Activated CD4-positive, alpha-beta T cell treated with anti-CD3 and anti-CD28 coated beads for 36 hours (primary cell): ENCODE measurements at regions not wholly inside any gene's neighbourhood (a gene's known extent, or its start where the extent isn't known, plus 50 kb on each side); places are given as distances from the start of the nearest gene placed in this dataset.

Experiments
- ATAC-seq: fragments of 200-7000 bp; cut with Tn5 transposase; one replicate; pipeline ENCODE4 v1.10.0; 2021; ENCODE audit warnings: mild to moderate bottlenecking, moderate library complexity
- CTCF ChIA-PET: fragments of 350-600 bp; sonication (Branson Sonifier 250); formaldehyde crosslinking; loops from one replicate; lab custom pipeline; 2021; ENCODE audit warnings: antibody characterized with exemption; lab: Charles Lee
- POLR2A ChIA-PET: fragments of 350-600 bp; sonication (Branson Sonifier 250); formaldehyde crosslinking; loops from one replicate; lab custom pipeline; 2021; ENCODE audit warnings: antibody characterized with exemption, inconsistent platforms; lab: Charles Lee
- DNase-seq: peaks from one replicate; pipeline ENCODE4 v3.0.0-alpha.2; 2020
- H3K27ac Mint-ChIP-seq: one replicate; pipeline ENCODE4 v1.8.0; 2021; ENCODE audit warnings: mixed read lengths
- H3K27me3 Mint-ChIP-seq: one replicate; pipeline ENCODE4 v1.8.0; 2021; ENCODE audit warnings: mixed read lengths
- H3K36me3 Mint-ChIP-seq: one replicate; pipeline ENCODE4 v1.8.0; 2021; ENCODE audit warnings: low read depth, mixed read lengths
- H3K4me1 Mint-ChIP-seq: one replicate; pipeline ENCODE4 v1.8.0; 2021; ENCODE audit warnings: mixed read lengths
- H3K4me3 Mint-ChIP-seq: one replicate; pipeline ENCODE4 v1.8.0; 2021; ENCODE audit warnings: mild to moderate bottlenecking, moderate library complexity, mixed read lengths
- H3K9me3 Mint-ChIP-seq: one replicate; pipeline ENCODE4 v1.8.0; 2021; ENCODE audit warnings: low read depth, mixed read lengths
- intact Hi-C, 2 experiments: fragments of 100-400 bp; cut with DNase I in 1 of 2; cut with micrococcal nuclease in 1 of 2; formaldehyde crosslinking; loops; one replicate each; pipeline versions ENCODE4 v1.14.2 to v1.15.1; 2022 to 2024; cut with DNase I, micrococcal nuclease

DNA sequence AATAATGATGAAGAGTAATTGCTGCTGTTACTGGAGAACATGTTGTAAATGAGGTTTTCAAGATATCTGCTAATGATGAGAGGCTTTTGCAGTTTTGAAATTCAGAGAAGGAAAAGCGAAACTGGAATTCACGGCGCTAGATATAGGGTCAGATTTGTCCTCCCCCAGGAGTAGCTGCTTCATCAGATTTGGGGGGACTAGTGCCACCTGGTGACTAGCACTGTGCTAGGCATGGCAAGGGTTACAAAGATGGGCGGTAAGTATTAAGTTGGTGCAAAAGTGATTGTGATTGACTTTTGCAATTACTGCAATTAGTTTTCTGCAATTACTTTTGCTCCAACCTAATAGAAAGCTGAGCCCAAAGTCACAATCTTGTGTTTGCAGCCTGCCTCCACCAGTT, 879.9 kb upstream of the TENM4 start:
- H3K27ac Mint-ChIP-seq = no peak overlapping the region
- DNase-seq = no peak
- H3K4me1 Mint-ChIP-seq = no peaks in the 10 kb centered on the region
- H3K27me3 Mint-ChIP-seq = no peaks in the 10 kb centered on the region
- H3K36me3 Mint-ChIP-seq = no peaks in the 10 kb centered on the region
- intact Hi-C loops = no loop called here
- ChIA-PET CTCF (no interaction called here), POLR2A (no interaction called here)
- ATAC-seq = no peak
- H3K4me3 Mint-ChIP-seq = no peak overlapping the region
- peaks cover 10% of the 10 kb centered on the region for H3K9me3 Mint-ChIP-seq

DNA sequence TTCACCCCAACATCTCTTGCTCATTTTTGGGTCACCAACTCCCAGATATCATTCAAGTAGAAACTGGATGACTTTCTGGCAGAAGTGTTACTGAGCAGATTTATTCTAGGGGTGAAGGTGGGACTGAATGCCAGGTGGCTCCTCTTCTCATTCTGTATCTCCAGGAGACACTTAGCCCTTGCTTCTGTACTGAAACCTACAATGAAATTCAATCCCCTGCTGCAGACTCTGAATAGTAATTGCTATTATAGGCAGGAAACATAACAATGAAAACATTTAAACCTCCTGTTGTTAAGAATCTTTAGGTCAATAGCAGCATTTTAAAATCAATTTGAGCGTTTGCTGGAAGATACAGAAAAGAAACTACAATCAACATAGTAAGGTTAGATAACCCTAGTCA, 879.4 kb upstream of the TENM4 start:
- H3K27me3 Mint-ChIP-seq = no peaks in the 10 kb centered on the region
- no peak for ATAC-seq
- peaks cover 10% of the 10 kb centered on the region for H3K9me3 Mint-ChIP-seq
- H3K36me3 Mint-ChIP-seq = no peaks in the 10 kb centered on the region
- CTCF ChIA-PET = no interaction called here
- intact Hi-C loops = no loop called here
- H3K4me1 Mint-ChIP-seq = no peaks in the 10 kb centered on the region
- no peak overlapping the region for H3K4me3 Mint-ChIP-seq
- no peak for DNase-seq
- H3K27ac Mint-ChIP-seq = no peak overlapping the region
- POLR2A ChIA-PET = no interaction called here

DNA sequence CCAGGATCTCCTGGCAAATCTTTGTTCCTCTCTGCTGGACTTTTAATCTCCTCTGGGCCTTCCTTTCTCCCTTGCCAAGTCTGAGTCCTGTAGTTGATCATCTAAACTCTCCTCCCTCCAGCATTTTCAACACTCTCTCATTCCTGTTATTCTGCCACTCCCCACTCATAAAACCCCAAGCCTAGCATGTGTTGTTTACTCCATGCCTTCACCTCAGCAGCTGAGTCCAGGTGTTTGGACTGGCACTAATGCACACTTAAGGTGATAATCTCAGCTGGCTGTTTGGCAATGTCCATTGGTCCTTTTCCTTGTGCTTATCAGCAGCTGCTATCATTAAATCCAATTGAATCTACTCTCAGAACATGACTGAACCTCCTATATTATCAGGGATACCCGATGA, 876.8 kb upstream of the TENM4 start:
- H3K27me3 Mint-ChIP-seq = no peaks in the 10 kb centered on the region
- H3K36me3 Mint-ChIP-seq = no peaks in the 10 kb centered on the region
- POLR2A ChIA-PET = no interaction called here

DNA sequence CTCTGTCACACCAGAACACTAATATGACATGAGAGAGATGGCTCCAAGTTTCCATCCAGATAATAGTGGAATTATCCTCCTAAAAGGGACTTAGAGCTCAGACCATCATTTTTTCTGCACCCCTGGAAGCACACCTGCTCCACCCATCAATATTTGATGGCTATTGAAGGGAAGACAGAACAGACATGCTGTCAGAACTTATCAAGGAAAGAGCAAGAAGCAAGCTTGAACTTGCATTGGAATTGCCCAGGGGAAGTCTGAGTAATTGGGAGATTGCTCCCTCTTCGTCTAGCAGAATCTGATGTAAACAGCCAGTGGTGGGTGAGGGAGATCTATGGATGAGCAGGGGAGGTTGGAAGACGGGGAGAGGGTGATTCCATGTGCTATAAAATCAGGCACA, 874.4 kb upstream of the TENM4 start:
- DNase-seq (no peak), ATAC-seq (no peak)
- H3K27ac Mint-ChIP-seq = no peak overlapping the region
- intact Hi-C loops = no loop called here
- H3K36me3 Mint-ChIP-seq = no peaks in the 10 kb centered on the region
- H3K9me3 Mint-ChIP-seq = peaks cover 6% of the 10 kb centered on the region
- ChIA-PET POLR2A (no interaction called here), CTCF (interaction anchor here (0.6 kb wide), 2 partner anchors 11 to 520 kb away, joined by 3 read pairs; no protein-coding TSS in a partner anchor)
- no peaks in the 10 kb centered on the region for H3K4me1 Mint-ChIP-seq
- no peak overlapping the region for H3K4me3 Mint-ChIP-seq
- H3K27me3 Mint-ChIP-seq = no peaks in the 10 kb centered on the region

More for the DNA sequence above, 876.8 kb upstream of the TENM4 start:
- Mint-ChIP-seq H3K4me1 (no peaks in the 10 kb centered on the region), H3K27ac (no peak overlapping the region), H3K4me3 (no peak overlapping the region), H3K9me3 (peaks cover 8% of the 10 kb centered on the region)
- intact Hi-C loops = no loop called here
- no peak for ATAC-seq
- CTCF ChIA-PET = no interaction called here
- no peak for DNase-seq

DNA sequence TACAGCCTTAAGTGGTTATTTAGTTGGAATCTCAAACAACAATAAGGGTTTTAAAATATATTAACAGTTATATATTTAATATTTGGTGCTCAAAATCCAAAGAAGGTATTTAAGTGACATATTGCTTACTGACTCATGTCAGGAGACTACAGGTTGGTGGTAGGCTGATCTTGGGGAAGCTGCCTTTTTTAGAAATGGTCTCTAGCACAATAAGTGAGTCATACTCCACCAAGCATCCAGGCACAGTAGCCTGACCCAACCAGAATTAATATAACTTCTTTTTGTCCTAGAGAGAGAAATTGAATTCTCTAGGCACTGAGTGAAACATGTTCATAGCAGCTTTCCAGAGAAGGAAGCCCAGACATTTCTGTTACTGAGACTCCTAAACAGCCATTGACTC, 868.5 kb upstream of the TENM4 start:
- ATAC-seq = no peak
- CTCF ChIA-PET = no interaction called here
- intact Hi-C loops = no loop called here
- peaks cover 3% of the 10 kb centered on the region for H3K9me3 Mint-ChIP-seq
- no peaks in the 10 kb centered on the region for H3K36me3 Mint-ChIP-seq
- H3K4me1 Mint-ChIP-seq = no peaks in the 10 kb centered on the region
- POLR2A ChIA-PET = no interaction called here
- H3K27me3 Mint-ChIP-seq = no peaks in the 10 kb centered on the region
- no peak for DNase-seq
- no peak overlapping the region for H3K4me3 Mint-ChIP-seq
- no peak overlapping the region for H3K27ac Mint-ChIP-seq

DNA sequence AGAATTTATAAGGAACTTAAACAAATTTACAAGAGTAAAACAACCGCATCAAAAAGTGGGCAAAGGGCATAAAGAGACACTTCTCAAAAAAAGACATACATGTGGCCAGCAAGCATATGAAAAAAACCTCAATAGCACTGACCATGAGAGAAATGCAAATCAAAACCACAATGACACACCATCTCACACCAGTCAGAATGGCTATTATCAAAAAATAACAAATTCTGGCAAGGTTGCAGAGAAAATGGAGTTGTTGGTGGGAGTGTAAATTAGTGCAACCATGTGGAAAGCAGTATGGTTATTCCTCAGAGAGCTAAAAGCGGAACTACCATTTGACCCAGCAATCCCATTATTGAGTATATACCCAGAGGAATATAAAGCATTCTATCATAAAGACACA, 866.8 kb upstream of the TENM4 start:
- Mint-ChIP-seq H3K27me3 (no peaks in the 10 kb centered on the region), H3K27ac (no peak overlapping the region), H3K4me3 (no peak overlapping the region), H3K9me3 (peaks cover 9% of the 10 kb centered on the region), H3K4me1 (no peaks in the 10 kb centered on the region), H3K36me3 (no peaks in the 10 kb centered on the region)
- DNase-seq (no peak), ATAC-seq (no peak)
- CTCF ChIA-PET = no interaction called here
- intact Hi-C loops = no loop called here
- POLR2A ChIA-PET = no interaction called here

DNA sequence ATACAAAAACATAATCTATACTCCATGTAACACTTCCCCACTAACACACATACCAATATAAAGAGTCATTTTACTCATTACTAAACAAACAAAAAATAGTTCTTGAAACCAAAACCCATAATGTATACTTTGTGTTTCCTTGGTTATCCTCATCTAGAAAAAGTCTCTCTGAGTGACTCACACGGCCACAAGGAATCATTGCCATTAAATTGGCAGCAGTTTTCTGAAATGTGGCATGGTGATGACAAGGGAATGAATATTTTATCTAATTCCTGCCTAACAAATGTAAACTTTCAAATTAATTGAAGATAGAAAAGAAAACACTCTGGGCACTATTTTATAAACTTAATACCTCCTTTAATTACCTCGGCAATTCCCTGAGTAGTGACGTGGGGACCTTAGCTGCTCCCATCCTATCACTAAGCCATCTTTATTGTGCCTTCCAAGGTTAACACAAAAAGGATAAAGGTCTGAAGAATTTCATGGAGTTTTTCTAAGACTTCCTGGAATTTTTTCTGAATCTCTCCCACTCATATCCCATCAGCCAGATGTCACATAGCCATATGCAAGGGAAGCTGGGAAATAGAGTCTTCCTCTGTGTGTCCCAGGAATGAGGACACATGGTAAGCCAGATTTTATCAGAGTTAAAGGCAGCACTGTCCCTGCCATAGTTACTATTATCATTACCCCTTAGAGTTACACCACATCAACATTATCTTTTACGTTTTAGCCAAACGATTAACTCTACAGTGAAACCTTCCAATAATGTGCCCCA, 857.2 kb upstream of the TENM4 start:
- Mint-ChIP-seq H3K27ac (no peak overlapping the region), H3K36me3 (no peaks in the 10 kb centered on the region), H3K27me3 (no peaks in the 10 kb centered on the region), H3K4me3 (no peak overlapping the region), H3K9me3 (peaks cover 6% of the 10 kb centered on the region), H3K4me1 (no peaks in the 10 kb centered on the region)
- CTCF ChIA-PET = no interaction called here
- intact Hi-C loops = no loop called here
- POLR2A ChIA-PET = no interaction called here
- no peak for ATAC-seq
- DNase-seq = no peak

DNA sequence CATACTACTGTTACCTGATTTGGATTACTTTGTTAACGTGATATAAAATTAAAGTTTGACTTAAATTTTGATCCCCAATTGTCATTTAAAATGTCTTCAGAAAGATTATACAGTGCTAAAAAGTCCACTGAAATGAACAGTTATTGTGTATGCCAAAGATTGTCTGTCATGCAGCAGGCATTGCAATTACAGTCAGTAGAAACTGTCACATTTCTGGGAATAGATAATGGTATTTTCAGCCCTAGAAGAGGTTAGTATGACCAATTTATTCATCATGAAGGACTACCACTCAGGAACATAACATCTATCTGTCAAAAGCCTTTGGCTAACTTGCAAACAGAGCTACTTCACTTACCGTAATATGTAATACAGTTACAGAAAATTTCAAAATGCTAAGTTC, 852.5 kb upstream of the TENM4 start:
- ChIA-PET POLR2A (no interaction called here), CTCF (no interaction called here)
- Mint-ChIP-seq H3K4me1 (no peaks in the 10 kb centered on the region), H3K4me3 (no peak overlapping the region), H3K36me3 (no peaks in the 10 kb centered on the region), H3K27ac (no peak overlapping the region), H3K27me3 (no peaks in the 10 kb centered on the region), H3K9me3 (peaks cover 2% of the 10 kb centered on the region)
- DNase-seq = no peak
- ATAC-seq = no peak
- intact Hi-C loops = no loop called here

DNA sequence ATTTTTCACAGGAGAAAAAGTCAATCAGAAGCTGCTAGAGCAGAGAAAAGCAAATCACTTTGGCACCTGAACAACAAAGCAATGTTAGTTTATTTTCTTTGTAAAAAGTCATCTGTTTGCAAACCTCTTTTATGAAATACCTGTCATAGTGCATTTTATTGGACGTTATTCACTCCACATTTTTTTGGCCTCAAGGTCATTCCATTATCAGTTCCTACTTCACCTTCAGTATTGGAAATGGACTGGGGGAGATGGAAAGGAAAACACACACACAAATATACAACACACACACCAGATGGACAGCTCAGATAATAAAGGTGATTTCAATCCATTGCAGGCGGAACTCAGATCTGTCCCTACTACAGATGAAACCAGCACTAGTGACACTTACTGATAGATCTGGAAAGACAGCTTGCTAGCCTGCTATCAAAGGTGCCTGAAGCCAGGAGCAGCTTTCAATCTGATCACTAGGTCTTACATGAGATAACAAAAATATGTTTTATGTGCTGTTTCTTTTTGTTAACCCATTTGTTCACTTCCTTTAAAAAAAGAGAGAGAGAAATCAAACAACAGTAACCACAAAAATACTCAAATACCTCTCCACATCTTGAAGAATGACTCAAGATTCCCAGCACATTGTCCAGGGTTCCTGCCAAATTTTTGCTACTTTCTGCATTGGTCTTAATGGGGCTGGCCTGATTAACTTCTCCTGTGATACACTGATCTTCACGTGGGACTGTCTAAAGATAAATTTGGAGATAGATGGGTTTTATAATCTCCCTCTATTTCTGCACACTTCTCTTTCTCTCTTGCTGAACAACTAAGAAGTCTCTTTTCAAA, 844.3 kb upstream of the TENM4 start:
- H3K36me3 Mint-ChIP-seq = no peaks in the 10 kb centered on the region
- no peaks in the 10 kb centered on the region for H3K4me1 Mint-ChIP-seq
- no peak overlapping the region for H3K4me3 Mint-ChIP-seq
- ChIA-PET CTCF (no interaction called here), POLR2A (no interaction called here)
- intact Hi-C loops = no loop called here
- no peak for ATAC-seq
- H3K27me3 Mint-ChIP-seq = no peaks in the 10 kb centered on the region
- no peak for DNase-seq
- H3K27ac Mint-ChIP-seq = no peak overlapping the region
- peaks cover 5% of the 10 kb centered on the region for H3K9me3 Mint-ChIP-seq

DNA sequence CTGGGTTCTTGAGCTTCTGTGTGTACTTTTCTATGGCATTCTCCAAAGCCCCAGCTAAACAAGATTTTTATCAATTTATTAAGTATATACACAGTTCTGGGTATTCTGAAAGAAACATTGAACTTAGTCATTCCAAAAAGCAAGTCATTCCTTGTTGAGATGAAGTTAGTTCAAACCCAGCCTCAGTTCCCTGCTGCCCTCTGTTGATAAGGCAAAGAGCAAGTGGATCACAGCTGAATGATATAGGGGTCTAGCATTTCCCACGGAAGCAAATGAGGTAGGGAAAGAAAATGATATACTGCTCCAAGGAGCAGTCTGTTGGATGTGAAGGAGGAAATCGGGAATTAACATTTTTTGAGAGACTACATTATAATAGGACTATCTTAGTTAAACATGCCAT, 841.8 kb upstream of the TENM4 start:
- DNase-seq (no peak), ATAC-seq (no peak)
- H3K4me1 Mint-ChIP-seq = no peaks in the 10 kb centered on the region
- H3K27ac Mint-ChIP-seq = no peak overlapping the region
- ChIA-PET CTCF (no interaction called here), POLR2A (no interaction called here)
- H3K36me3 Mint-ChIP-seq = no peaks in the 10 kb centered on the region
- no peak overlapping the region for H3K4me3 Mint-ChIP-seq
- intact Hi-C loops = no loop called here
- H3K9me3 Mint-ChIP-seq = peaks cover 5% of the 10 kb centered on the region
- no peaks in the 10 kb centered on the region for H3K27me3 Mint-ChIP-seq

DNA sequence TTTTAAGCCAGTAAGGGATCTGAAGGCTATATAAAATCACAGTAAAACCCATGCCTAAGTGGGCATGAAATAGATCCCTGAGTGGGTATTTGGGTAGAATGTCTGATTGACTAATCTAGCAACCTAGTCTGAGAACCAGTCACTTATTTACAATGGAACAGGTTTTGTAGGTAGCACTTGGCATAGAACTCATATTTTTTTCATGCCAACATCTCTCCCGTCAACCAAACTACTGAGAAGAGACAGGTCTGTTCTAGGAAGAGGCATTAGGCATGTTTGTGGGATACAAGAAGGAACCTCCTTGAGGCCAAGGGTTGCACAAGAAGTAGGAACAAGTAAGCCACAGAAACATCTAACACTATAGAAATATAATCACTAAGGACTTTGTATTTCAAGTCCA, 840.4 kb upstream of the TENM4 start:
- ChIA-PET POLR2A (no interaction called here), CTCF (no interaction called here)
- Mint-ChIP-seq H3K4me3 (no peak overlapping the region), H3K27me3 (no peaks in the 10 kb centered on the region), H3K9me3 (peaks cover 5% of the 10 kb centered on the region), H3K36me3 (no peaks in the 10 kb centered on the region), H3K27ac (no peak overlapping the region), H3K4me1 (no peaks in the 10 kb centered on the region)
- intact Hi-C loops = no loop called here
- DNase-seq = no peak
- no peak for ATAC-seq

DNA sequence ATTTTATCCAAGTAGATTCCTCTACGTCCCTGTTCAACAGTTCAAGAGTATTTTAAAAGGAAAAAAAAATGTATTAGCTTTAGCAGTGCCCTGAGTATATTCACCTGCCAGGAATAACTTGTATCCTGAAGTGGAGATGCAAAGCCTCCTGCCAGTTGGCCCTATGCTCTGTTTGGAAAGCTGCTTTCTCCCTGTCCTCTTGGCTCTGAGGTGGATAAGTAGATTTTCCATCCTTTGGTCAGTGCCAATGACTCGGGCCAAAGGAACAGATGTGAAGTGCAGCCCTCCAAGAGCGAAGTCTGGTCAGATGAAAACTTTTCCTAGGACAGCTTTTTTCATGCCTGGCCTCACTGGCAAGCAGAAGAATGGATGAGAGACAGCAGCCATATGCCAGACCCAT, 839.9 kb upstream of the TENM4 start:
- Mint-ChIP-seq H3K27me3 (no peaks in the 10 kb centered on the region), H3K27ac (no peak overlapping the region), H3K4me1 (no peaks in the 10 kb centered on the region), H3K4me3 (no peak overlapping the region), H3K9me3 (peaks cover 5% of the 10 kb centered on the region), H3K36me3 (no peaks in the 10 kb centered on the region)
- ChIA-PET POLR2A (no interaction called here), CTCF (no interaction called here)
- DNase-seq (no peak), ATAC-seq (no peak)
- intact Hi-C loops = no loop called here
